ENCODE measurements at regions not wholly inside any gene's neighbourhood (a gene's known extent, or its start where the extent isn't known, plus 50 kb on each side); places are given as distances from the start of the nearest gene placed in this dataset.
"Not testable (repeated sequence)": the region's sequence is repeated elsewhere in the genome, so short reads cannot be mapped to it uniquely, and the experiment has no call there.

GRCh38 chr14:106309423-106309822, 783.0 kb downstream of the TMEM121 start:
- DNase-seq = no peak

DNA sequence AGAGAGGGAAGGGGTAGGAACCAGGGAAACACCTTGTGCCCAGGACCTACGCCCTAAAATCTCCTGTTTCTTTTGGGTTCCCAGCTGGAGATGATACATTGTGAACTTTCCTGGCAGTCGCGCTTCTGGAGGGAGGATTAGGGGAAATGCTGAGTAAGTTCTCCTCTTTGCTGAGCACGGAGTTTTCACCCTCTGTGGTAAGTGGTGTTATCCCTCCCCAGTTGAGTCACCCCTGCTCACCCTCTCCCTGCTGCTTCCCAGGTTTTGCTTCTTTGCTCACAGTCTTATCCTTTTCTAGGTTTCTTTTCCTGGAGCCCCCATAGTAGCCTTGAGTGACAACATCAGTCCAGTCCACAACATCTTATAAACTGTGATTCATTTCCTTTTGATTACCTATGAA, 789.1 kb downstream of the TMEM121 start:
- DNase-seq = no peak

DNA sequence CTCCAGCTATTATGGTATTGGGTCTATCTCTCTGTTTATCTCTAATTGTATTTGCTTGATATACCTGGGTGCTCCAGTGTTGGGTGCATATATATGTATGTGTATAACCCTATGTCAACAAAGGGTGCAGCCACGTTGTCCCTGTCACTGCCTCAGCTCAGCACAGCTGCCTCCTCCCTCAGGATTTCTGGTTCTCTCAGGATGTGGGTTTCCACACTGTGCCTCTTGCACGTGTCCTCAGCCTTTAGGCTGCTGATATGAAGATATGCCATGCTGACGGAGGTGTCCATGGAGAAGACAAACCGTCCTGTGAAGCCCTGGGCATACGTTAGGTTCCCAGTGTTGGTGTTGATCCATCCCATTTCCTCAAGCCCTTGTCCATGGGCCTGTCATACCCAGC, 791.2 kb downstream of the TMEM121 start:
- DNase-seq = no peak

- DNase-seq = peak; percentile 2
Measured at GRCh38 chr14:106318700-106319099, 792.3 kb downstream of the TMEM121 start.

DNA sequence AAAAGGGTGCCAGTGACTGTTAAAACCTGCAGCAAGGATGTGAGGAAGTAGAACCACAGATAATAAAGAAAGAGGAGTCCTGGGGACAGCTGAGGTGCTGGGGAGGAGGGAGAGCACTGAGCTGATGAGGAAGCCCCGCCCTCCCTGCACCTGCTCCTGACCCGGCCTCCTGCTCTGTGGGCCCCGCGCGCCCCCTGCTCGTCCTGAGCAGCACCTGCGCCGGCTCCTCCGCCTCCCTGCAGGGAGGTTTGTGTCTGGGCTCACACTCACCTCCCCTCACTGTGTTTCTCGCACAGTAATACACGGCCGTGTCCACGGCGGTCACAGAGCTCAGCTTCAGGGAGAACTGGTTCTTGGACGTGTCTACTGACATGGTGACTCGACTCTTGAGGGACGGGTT, 797.6 kb downstream of the TMEM121 start:
- DNase-seq = not testable (repeated sequence)

DNA sequence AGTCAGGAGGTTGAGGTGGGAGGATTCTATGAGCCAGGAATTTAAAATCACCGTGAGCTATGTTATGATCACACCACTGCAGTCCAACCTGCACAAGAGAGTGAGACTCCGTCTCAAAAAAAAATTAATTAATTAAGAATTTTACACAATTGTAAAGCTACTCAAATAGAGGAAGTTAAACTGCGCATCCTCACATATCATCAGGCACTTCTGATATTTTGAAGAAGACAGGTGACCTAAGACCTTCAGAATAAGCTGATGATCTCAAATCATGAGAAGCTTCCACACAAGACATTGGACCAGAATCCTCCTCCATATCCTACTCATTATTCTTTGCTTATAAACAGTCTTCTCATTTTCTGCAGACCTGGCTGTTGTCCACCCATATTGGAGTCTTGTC, 800.9 kb downstream of the TMEM121 start:
- no peak for DNase-seq

- DNase-seq = not testable (repeated sequence)
Measured at GRCh38 chr14:106327702-106328353, 801.4 kb downstream of the TMEM121 start.

- DNase-seq = not testable (repeated sequence)
Measured at GRCh38 chr14:106329243-106329642, 802.9 kb downstream of the TMEM121 start.

DNA sequence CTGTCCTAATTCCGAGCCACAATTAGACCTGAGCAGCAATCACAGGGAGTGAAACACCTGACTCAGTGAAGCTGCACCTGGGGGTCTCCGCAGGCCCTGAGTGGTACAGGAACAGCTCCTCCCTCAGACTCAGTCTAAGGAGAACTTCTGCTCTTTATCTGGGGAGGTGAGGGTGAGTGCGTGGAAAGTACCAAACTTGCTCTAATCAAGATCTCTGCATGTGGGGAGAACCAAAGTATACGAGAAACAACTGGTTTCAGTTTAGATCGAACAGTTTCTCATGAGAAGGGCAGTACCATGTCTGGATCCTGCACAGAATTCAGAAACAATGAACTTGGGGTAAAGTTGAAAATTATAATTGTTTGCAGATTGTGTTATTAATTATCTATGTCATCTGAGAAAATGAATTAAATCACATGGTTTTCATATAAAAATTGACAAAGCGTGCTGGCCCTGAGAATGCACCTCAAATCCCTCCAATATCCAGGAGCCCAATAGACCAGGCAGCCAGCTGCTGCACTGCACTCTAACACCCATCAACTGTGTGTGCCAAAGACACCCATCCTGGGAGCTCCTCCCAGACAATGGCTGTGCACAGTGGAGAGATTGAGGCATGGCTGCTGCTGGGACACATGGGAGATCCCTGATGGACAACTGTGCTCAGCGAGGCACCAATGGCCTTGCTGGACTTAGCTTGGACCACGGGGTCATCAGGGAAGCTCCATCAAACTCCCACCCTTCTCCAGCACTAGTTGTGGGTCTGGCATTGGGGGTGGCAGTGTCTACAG, 803.8 kb downstream of the TMEM121 start:
- DNase-seq = not testable (repeated sequence)

DNA sequence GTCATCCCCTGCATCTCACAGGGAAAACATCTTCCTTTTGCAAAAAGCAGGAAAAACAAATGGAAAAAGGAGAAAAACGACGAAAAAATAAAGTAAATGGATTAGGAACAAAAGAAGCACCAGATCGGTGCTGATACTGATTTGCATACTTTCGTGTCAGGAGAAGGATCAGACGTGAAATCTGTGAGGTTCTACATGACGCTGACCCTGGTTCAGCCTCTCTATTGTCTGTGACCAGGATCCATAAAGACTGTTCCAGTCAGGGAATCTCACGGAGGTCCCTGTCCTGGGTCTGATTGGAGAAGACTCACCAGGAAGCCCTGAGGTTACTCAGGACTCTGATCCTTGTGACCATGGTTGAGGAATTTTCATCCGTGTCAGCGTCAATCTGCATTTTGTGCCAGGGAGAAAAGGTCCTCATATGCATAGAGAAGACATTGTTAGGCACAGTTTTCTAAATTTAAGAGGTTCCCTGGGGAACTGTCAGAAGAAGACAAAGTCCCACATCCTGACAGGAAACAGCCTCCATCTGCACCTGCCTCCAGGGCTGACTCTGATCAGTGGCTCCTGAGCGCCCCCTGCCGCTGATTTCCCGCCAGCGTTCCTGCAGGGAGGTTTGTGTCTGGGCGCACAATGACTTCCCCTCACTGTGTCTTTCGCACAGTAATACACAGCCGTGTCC, 808.2 kb downstream of the TMEM121 start:
- DNase-seq = not testable (repeated sequence)

- DNase-seq = not testable (repeated sequence)
Measured at GRCh38 chr14:106335110-106335429, 808.7 kb downstream of the TMEM121 start.

GRCh38 chr14:106338775-106339174, 812.4 kb downstream of the TMEM121 start:
- DNase-seq = not testable (repeated sequence)

DNA sequence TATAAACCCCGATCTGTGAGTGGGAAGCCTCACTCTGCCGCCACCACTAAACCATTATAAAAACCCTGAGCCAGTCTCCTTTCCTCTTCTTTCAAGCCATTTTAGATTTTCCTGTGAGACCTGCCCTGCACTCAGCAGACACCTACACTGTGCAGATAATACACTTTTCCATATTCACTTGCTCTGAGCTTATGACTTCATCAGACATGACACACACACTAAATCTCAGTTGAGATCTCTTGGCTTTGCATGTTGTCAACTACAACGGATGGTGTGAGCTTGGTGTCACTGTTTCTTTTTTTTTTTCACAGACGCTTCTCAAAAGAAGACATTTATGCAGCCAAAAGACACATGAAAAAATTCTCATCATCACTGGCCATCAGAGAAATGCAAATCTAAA, 814.3 kb downstream of the TMEM121 start:
- DNase-seq = not testable (repeated sequence)

GRCh38 chr14:106341161-106341560, 814.8 kb downstream of the TMEM121 start:
- not testable (repeated sequence) for DNase-seq

DNA sequence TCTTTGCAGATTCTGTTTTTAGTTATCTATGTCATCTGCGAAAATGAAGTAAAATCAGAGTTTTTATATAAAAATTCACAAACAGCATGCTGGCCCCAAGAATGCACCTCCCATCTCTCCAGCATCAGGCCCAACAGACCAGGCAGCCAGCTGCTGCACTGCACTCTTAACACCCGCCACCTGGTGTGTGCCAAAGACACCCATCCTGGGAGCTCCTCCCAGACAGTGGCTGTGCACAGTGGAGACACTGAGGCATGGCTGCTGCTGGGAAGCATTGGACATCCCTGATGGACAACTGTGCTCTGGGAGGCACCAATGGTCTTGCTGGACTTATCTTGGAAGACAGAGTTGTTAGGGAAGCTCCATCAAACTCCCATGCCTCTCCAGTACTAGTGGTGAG, 817.2 kb downstream of the TMEM121 start:
- no peak for DNase-seq

DNA sequence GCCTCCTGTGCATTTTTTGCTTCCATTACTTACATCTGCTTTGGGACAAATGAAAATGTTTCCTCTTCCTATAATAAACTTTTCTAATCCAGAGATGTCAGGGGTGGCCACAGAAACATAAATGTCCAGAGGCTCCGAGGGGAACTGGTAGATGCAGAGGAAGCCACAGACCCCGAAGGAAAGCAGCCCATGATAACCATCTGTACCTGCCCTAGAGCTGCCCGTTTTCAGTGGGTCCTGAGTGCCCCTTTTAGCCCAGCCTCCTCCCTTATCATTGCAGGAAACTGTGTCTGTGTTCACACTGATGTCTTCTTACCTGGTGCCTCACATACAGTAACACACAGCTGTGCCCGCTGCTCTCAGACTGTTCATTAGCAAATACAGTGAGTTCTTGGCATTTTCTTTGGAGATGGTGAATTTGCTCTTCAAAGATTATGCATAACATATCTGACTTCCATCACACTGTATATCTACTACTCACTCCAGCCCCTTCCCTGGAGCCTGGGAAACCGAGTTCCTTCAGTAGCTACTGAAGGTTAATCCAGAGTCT, 817.8 kb downstream of the TMEM121 start:
- not testable (repeated sequence) for DNase-seq

DNA sequence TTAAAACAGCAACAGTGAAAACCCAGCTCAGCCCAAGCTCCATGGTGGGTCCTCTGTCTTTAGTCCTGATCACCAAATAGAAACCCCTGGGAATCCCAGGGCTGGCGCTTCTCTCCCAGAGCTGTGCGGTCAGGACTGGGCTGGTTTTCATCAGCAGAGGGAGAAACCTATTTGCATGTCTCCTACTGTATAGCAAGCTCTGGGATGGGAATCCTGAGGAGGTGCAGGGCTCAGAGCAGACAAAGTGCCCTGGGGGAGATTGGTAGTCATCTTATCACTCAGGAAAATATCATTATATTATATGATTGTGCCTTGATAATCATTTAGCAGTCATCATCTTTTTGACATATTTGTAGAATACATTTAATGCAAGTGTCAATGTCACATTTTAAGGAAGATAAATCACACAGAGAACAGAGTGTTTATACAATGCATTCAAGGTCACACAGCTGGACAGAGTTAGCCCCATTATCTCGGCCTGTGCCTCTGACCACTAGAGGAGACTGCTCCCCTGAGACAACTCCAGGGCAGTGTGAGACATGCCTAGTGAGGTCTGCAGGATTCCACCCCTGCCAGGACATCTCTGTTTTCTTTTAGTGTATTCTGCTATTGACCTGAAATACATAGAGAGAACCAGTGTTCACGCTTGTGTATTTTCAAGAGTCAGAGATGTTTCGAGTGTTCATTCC, 818.6 kb downstream of the TMEM121 start:
- not testable (repeated sequence) for DNase-seq

GRCh38 chr14:106346084-106346483, 819.7 kb downstream of the TMEM121 start:
- DNase-seq = no peak

- DNase-seq = no peak
Measured at GRCh38 chr14:106346534-106347290, 820.3 kb downstream of the TMEM121 start.

DNA sequence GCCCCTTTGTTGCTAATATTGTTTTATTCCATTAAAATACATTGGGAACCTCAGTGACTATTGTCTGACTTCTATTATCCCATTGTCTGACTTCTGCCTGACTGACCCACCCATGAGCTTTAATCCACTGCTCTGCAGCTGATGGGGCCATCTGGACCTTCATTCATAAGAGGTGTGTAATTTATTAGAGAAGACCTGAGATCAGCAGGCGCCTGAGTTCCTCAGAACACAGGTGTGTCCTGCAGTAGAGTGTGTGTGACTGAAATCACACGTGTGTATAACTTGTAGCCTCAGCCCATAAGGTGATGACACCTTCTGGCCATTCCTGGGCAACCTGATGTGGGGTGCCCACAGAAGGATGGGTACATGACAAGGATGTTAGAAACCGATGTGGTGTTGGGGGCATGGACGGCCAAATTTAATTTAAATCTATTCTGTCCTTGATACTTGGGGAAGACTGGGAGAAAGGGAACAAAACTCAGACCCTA, 821.0 kb downstream of the TMEM121 start:
- DNase-seq = no peak

DNA sequence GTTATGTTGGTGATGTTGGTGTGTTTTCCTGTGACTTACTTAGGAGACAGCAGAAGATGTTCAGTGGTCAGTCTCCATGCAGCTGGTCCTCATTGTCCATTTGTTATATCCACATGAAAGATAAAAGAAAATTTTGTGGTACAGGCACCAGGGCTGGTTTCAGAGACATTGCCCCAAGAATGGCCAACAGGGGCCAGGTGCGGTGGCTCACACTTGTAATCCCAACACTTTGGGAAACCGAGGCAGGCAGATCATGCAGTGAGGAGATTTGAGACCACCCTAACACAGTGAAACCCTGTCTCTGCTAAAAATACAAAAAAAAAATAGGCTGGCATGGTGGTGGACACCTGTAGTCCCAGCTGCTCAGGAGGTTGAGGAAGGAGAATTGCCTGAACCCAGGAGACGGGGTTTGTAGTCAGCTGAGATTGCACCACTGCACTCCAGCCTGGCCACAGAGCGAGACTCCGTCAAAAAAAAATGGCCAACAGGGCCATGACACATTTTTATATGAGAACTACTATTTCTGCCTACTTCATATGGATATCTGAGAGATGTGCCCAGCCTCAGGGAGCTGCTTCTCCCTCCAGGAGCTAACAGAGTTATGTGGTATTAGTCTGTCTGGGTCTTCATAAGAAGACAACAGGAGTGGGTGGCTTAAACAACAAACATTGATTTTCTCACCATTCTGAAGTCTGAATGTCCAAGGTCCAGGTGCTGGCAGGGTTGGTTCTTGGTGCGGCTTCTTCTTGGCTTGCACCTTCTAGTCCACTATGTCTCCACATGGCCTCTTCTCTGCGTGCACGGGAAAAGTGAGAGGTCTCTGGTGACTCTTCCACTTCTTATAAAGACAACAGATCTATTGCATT, 821.7 kb downstream of the TMEM121 start:
- DNase-seq = no peak
